HCT116 (cell line): ENCODE measurements at regions not wholly inside any gene's neighbourhood (a gene's known extent, or its start where the extent isn't known, plus 50 kb on each side); places are given as distances from the start of the nearest gene placed in this dataset.

Source experiments
- ATAC-seq: fragments of 200-7000 bp; cut with Tn5 transposase; 2 replicates; pipeline ENCODE4 v1.9.1; 2020; ENCODE audit warnings: mild to moderate bottlenecking, moderate library complexity
- BruUV-seq: library from RNA; stranded (reverse); fragments of 400-500 nt; replicated peaks from 2 replicates; lab custom pipeline; 2021; lab: Mats Ljungman, UMichigan
- CTCF ChIA-PET: fragments of 300-600 bp; sonication (Branson Sonifier 250); formaldehyde crosslinking; loops from one replicate; lab custom pipeline; 2021; ENCODE audit warnings: antibody characterized with exemption; lab: Charles Lee
- POLR2A ChIA-PET: fragments of 300-600, 350-600 bp; sonication (Branson Sonifier 250); formaldehyde crosslinking; loops from one replicate; lab custom pipeline; 2021; ENCODE audit warnings: antibody characterized with exemption; lab: Charles Lee
- RAD21 ChIA-PET, 2 experiments: fragments of 300-600 bp; sonication (Branson Sonifier 250); formaldehyde crosslinking; loops; one replicate each; lab custom pipeline; 2023; ENCODE audit warnings: low total read pairs in 2 of 2; ENCODE audit not compliant: uncharacterized antibody in 2 of 2, unreplicated experiment in 2 of 2, low non-redundant PET in 1 of 2; lab: Charles Lee
- DNase-seq: peaks from one replicate; pipeline ENCODE4 v3.0.0-alpha.2; 2010; ENCODE audit warnings: low read depth, low spot score
- H2AFZ ChIP-seq: fragments of 200-600 bp; shearing (Covaris generic), sonication (generic); 2 replicates; pipeline ENCODE4 v1.6.1; 2017; ENCODE audit warnings: low read depth, mixed run types, mixed read lengths, antibody characterized with exemption, low read length; ENCODE audit not compliant: poor library complexity, severe bottlenecking
- H3K27ac ChIP-seq: 2 replicates; pipeline ENCODE4 v1.5.1; 2012; ENCODE audit warnings: low read depth, low read length
- H3K27me3 ChIP-seq: fragments of 200-600 bp; sonication (generic); 2 replicates; pipeline ENCODE4 v1.6.1; 2016; ENCODE audit warnings: mixed run types, low read length, mixed read lengths; ENCODE audit not compliant: insufficient read depth
- H3K36me3 ChIP-seq, 2 experiments: fragments of 200-500 bp in 1 of 2; fragments of 200-600 bp in 1 of 2; sonication (Bioruptor generic) in 1 of 2; sonication (generic) in 1 of 2; 2 replicates each; pipeline versions ENCODE4 v1.5.1 to v1.6.1; 2014 to 2016; ENCODE audit warnings: low read length in 2 of 2, inconsistent platforms in 1 of 2, mixed read lengths in 1 of 2, mixed run types in 1 of 2; ENCODE audit not compliant: insufficient read depth in 2 of 2, control insufficient read depth in 1 of 2
- H3K4me1 ChIP-seq, 2 experiments: fragments of 200-600 bp in 1 of 2; sonication (generic) in 1 of 2; 2 replicates each; pipeline versions ENCODE4 v1.5.1 to v1.6.1; 2012 to 2017; ENCODE audit warnings: low read length in 2 of 2, inconsistent platforms in 1 of 2, mild to moderate bottlenecking in 1 of 2, mixed read lengths in 1 of 2, mixed run types in 1 of 2, moderate library complexity in 1 of 2; ENCODE audit not compliant: insufficient read depth in 2 of 2, control insufficient read depth in 1 of 2
- H3K4me2 ChIP-seq: fragments of 200-600 bp; sonication (generic); 2 replicates; pipeline ENCODE4 v1.6.1; 2017; ENCODE audit warnings: mixed run types, low read length, mixed read lengths
- H3K4me3 ChIP-seq, 2 experiments: fragments of 200-600 bp in 1 of 2; sonication (generic) in 1 of 2; replicated peaks in 1 of 2; 2 replicates each; pipeline ENCODE4 v1.5.1; 2011 to 2016; ENCODE audit warnings: low read length in 2 of 2, control low read depth in 1 of 2, low read depth in 1 of 2, mild to moderate bottlenecking in 1 of 2, mixed read lengths in 1 of 2, mixed run types in 1 of 2
- H3K79me2 ChIP-seq: fragments of 200-600 bp; sonication (generic); 2 replicates; pipeline ENCODE4 v1.6.1; 2017; ENCODE audit warnings: mild to moderate bottlenecking, mixed run types, low read length, moderate library complexity, mixed read lengths; ENCODE audit not compliant: insufficient read depth
- H3K9ac ChIP-seq: fragments of 200-600 bp; sonication (generic); 2 replicates; pipeline ENCODE4 v1.6.1; 2016; ENCODE audit warnings: low read length, mixed read lengths
- H3K9me2 ChIP-seq: fragments of 200-600 bp; sonication (generic), shearing (Covaris generic); 2 replicates; pipeline ENCODE4 v1.6.1; 2017; ENCODE audit warnings: mixed run types, mild to moderate bottlenecking, moderate library complexity; ENCODE audit not compliant: insufficient read depth
- H3K9me3 ChIP-seq, 2 experiments: fragments of 200-500 bp in 1 of 2; fragments of 200-600 bp in 1 of 2; sonication (Bioruptor generic) in 1 of 2; sonication (generic) in 1 of 2; 2 replicates each; pipeline ENCODE4 v1.6.1; 2014 to 2017; ENCODE audit warnings: low read length in 2 of 2, mixed read lengths in 2 of 2, inconsistent platforms in 1 of 2, low read depth in 1 of 2, mild to moderate bottlenecking in 1 of 2, mixed run types in 1 of 2, moderate library complexity in 1 of 2; ENCODE audit not compliant: control insufficient read depth in 1 of 2, insufficient read depth in 1 of 2
- H4K20me1 ChIP-seq: fragments of 200-600 bp; sonication (generic), shearing (Covaris generic); 2 replicates; pipeline ENCODE4 v1.6.1; 2017; ENCODE audit warnings: mixed run types, mild to moderate bottlenecking, moderate library complexity; ENCODE audit not compliant: insufficient read depth
- CEBPB ChIP-seq: IDR thresholded peaks from 2 replicates; pipeline ENCODE4 v1.6.1; 2012; ENCODE audit warnings: low read depth
- ELF1 ChIP-seq: IDR thresholded peaks from 2 replicates; pipeline ENCODE4 v1.6.1; 2012; ENCODE audit warnings: low read depth, borderline replicate concordance
- EZH2 ChIP-seq: fragments of 200-600 bp; sonication (generic); IDR thresholded peaks from 2 replicates; pipeline ENCODE4 v1.6.1; 2017; ENCODE audit warnings: antibody characterized with exemption, mixed run types
- EZH2phosphoT487 ChIP-seq: fragments of 200-600 bp; IDR thresholded peaks from 2 replicates; pipeline ENCODE4 v1.6.1; 2018; ENCODE audit warnings: antibody characterized with exemption, borderline replicate concordance
- FOSL1 ChIP-seq: IDR thresholded peaks from 2 replicates; pipeline ENCODE4 v1.6.1; 2012; ENCODE audit warnings: low read depth
- JUND ChIP-seq: IDR thresholded peaks from 2 replicates; pipeline ENCODE4 v1.6.1; 2012
- POLR2A ChIP-seq: IDR thresholded peaks from 2 replicates; pipeline ENCODE4 v1.7.0; 2011; ENCODE audit warnings: borderline replicate concordance; ENCODE audit not compliant: insufficient read depth, insufficient read length; ENCODE audit errors: extremely low read depth
- POLR2AphosphoS5 ChIP-seq: IDR thresholded peaks from 2 replicates; pipeline ENCODE4 v1.6.1; 2011; ENCODE audit warnings: mild to moderate bottlenecking, low read depth, low read length, moderate library complexity
- RAD21 ChIP-seq: IDR thresholded peaks from 2 replicates; pipeline ENCODE4 v1.6.1; 2012; ENCODE audit warnings: low read depth, mild to moderate bottlenecking
- ZFX ChIP-seq: fragments of 450-650 bp; IDR thresholded peaks from 2 replicates; pipeline ENCODE4 v1.6.1; 2017
- intact Hi-C: fragments of 100-400 bp; cut with micrococcal nuclease; formaldehyde crosslinking; loops from 2 replicates; pipeline ENCODE4 v1.10.0; 2022
- TF ChIP-seq, protein P1 (sequence below): IDR thresholded peaks from 2 replicates; pipeline ENCODE4 v1.6.1; 2012; ENCODE audit warnings: low read depth
- TF ChIP-seq, protein P2 (sequence below): IDR thresholded peaks from 2 replicates; pipeline ENCODE4 v1.6.1; 2011; ENCODE audit warnings: mild to moderate bottlenecking, low read length, moderate library complexity; ENCODE audit not compliant: insufficient replicate concordance; ENCODE audit errors: extremely low read depth
- TF ChIP-seq, protein P3 (sequence below): IDR thresholded peaks from 2 replicates; pipeline ENCODE4 v1.6.1; 2012
- TF ChIP-seq, protein P4 (sequence below), 3 experiments: fragments of 200-600 bp in 1 of 3; sonication (generic) in 1 of 3; IDR thresholded peaks in 2 of 3; conservative IDR thresholded peaks in 1 of 3; 2 replicates each; pipeline ENCODE4 v1.5.1; 2012 to 2017; ENCODE audit warnings: low read depth in 2 of 3, low read length in 2 of 3, antibody characterized with exemption in 1 of 3, borderline replicate concordance in 1 of 3, control low read depth in 1 of 3, mild to moderate bottlenecking in 1 of 3, mixed read lengths in 1 of 3, mixed run types in 1 of 3, moderate library complexity in 1 of 3; ENCODE audit not compliant: insufficient read depth in 1 of 3

DNA sequence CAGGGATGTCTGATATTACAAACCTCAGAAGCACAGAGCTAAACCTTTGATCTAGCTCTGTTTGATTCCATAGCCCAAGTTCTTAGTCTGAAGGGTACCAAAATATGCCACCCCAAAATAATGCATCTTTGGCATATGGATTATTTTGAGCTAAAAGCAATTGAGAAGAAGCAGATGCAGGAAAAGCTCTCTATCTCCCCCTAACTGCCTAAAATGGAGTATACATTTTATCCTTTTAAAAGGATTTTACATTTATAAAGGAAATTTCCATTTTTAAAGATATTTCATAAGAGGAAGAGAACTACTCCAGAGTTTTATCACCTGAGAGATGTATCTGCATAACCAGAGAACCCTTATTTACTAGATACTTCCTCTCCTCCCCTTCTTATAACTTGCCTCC, 158.7 kb downstream of the ZNF674 start:
- CTCF ChIA-PET: interaction anchor here (0.8 kb wide), 1 partner anchor 11 kb away, joined by 5 read pairs; no protein-coding TSS in a partner anchor
- Histone ChIP-seq H3K79me2 (no peaks in the 10 kb centered on the region), H3K4me2 (no peak overlapping the region), H3K36me3 (no peaks in the 10 kb centered on the region), H3K9me3 (peaks cover 0 to 4% of the 10 kb centered on the region in 2 experiments; a peak in 1 of 4 replicates), H3K27ac (no peak overlapping the region), H3K9ac (no peak overlapping the region), H3K4me3 (no peak overlapping the region), H3K9me2 (no peaks in the 10 kb centered on the region), H3K27me3 (no peaks in the 10 kb centered on the region), H4K20me1 (no peaks in the 10 kb centered on the region), H2AFZ (peak overlapping the region; percentile 68), H3K4me1 (peaks cover 0 to 7% of the 10 kb centered on the region in 2 experiments; a peak in 1 of 4 replicates)
- TF ChIP-seq RAD21 (peak; percentile 42; the same call in 1 of the 2 replicates), ELF1 (no peak), EZH2phosphoT487 (no peak), FOSL1 (no peak), POLR2AphosphoS5 (no peak), ZFX (no peak), POLR2A (no peak), CEBPB (no peak), JUND (no peak), EZH2 (no peak)
- TF ChIP-seq, protein P1, sequence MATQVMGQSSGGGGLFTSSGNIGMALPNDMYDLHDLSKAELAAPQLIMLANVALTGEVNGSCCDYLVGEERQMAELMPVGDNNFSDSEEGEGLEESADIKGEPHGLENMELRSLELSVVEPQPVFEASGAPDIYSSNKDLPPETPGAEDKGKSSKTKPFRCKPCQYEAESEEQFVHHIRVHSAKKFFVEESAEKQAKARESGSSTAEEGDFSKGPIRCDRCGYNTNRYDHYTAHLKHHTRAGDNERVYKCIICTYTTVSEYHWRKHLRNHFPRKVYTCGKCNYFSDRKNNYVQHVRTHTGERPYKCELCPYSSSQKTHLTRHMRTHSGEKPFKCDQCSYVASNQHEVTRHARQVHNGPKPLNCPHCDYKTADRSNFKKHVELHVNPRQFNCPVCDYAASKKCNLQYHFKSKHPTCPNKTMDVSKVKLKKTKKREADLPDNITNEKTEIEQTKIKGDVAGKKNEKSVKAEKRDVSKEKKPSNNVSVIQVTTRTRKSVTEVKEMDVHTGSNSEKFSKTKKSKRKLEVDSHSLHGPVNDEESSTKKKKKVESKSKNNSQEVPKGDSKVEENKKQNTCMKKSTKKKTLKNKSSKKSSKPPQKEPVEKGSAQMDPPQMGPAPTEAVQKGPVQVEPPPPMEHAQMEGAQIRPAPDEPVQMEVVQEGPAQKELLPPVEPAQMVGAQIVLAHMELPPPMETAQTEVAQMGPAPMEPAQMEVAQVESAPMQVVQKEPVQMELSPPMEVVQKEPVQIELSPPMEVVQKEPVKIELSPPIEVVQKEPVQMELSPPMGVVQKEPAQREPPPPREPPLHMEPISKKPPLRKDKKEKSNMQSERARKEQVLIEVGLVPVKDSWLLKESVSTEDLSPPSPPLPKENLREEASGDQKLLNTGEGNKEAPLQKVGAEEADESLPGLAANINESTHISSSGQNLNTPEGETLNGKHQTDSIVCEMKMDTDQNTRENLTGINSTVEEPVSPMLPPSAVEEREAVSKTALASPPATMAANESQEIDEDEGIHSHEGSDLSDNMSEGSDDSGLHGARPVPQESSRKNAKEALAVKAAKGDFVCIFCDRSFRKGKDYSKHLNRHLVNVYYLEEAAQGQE: no peak
- TF ChIP-seq, protein P2, sequence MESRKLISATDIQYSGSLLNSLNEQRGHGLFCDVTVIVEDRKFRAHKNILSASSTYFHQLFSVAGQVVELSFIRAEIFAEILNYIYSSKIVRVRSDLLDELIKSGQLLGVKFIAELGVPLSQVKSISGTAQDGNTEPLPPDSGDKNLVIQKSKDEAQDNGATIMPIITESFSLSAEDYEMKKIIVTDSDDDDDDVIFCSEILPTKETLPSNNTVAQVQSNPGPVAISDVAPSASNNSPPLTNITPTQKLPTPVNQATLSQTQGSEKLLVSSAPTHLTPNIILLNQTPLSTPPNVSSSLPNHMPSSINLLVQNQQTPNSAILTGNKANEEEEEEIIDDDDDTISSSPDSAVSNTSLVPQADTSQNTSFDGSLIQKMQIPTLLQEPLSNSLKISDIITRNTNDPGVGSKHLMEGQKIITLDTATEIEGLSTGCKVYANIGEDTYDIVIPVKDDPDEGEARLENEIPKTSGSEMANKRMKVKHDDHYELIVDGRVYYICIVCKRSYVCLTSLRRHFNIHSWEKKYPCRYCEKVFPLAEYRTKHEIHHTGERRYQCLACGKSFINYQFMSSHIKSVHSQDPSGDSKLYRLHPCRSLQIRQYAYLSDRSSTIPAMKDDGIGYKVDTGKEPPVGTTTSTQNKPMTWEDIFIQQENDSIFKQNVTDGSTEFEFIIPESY: no peak
- TF ChIP-seq, protein P3, sequence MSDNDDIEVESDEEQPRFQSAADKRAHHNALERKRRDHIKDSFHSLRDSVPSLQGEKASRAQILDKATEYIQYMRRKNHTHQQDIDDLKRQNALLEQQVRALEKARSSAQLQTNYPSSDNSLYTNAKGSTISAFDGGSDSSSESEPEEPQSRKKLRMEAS: no peak
- TF ChIP-seq, protein P4, sequence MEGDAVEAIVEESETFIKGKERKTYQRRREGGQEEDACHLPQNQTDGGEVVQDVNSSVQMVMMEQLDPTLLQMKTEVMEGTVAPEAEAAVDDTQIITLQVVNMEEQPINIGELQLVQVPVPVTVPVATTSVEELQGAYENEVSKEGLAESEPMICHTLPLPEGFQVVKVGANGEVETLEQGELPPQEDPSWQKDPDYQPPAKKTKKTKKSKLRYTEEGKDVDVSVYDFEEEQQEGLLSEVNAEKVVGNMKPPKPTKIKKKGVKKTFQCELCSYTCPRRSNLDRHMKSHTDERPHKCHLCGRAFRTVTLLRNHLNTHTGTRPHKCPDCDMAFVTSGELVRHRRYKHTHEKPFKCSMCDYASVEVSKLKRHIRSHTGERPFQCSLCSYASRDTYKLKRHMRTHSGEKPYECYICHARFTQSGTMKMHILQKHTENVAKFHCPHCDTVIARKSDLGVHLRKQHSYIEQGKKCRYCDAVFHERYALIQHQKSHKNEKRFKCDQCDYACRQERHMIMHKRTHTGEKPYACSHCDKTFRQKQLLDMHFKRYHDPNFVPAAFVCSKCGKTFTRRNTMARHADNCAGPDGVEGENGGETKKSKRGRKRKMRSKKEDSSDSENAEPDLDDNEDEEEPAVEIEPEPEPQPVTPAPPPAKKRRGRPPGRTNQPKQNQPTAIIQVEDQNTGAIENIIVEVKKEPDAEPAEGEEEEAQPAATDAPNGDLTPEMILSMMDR (IDR thresholded peaks at IDR 0.05 in 2 of 3, conservative IDR thresholded peaks at IDR 0.05 in 1 of 3; ENCODE audit: borderline replicate concordance in 1 of 3, insufficient read depth in 1 of 3, low read depth in 2 of 3, low read length in 2 of 3): peak in 2 of 3 experiments; percentile 27 to 41; a peak in 3 of 6 replicates
- intact Hi-C loops: no loop called here
- RAD21 ChIA-PET: no interaction called here
- ATAC-seq (no peak), DNase-seq (no peak)
- BruUV-seq: no TSS peak
- POLR2A ChIA-PET: no interaction called here
